ENCODE measurements at regions not wholly inside any gene's neighbourhood (a gene's known extent, or its start where the extent isn't known, plus 50 kb on each side); places are given as distances from the start of the nearest gene placed in this dataset.
"Not testable (repeated sequence)": the region's sequence is repeated elsewhere in the genome, so short reads cannot be mapped to it uniquely, and the experiment has no call there.

- TF ChIP-seq ZFX (IDR thresholded peaks at IDR 0.05) (no peak), CTCF (conservative IDR thresholded peaks at IDR 0.05) (no peak)
- no peak overlapping the region for H3K27ac ChIP-seq
Measured at GRCh38 chr5:36769129-36769770, 107.3 kb upstream of the NIPBL start.

GRCh38 chr5:36770125-36770524, 106.4 kb upstream of the NIPBL start:
- no peak for TF ChIP-seq CTCF (conservative IDR thresholded peaks at IDR 0.05)
- TF ChIP-seq ZFX (IDR thresholded peaks at IDR 0.05): no peak
- no peak overlapping the region for H3K27ac ChIP-seq

- TF ChIP-seq CTCF (conservative IDR thresholded peaks at IDR 0.05) (no peak), ZFX (IDR thresholded peaks at IDR 0.05) (no peak)
- H3K27ac ChIP-seq: no peak overlapping the region
Measured at GRCh38 chr5:36772276-36773140, 104.1 kb upstream of the NIPBL start.

GRCh38 chr5:36777105-36777757, 99.3 kb upstream of the NIPBL start:
- TF ChIP-seq CTCF (conservative IDR thresholded peaks at IDR 0.05): peak; percentile 68
- no peak for TF ChIP-seq ZFX (IDR thresholded peaks at IDR 0.05)
- H3K27ac ChIP-seq: no peak overlapping the region

GRCh38 chr5:36778336-36778735, 98.2 kb upstream of the NIPBL start:
- no peak overlapping the region for H3K27ac ChIP-seq
- TF ChIP-seq ZFX (IDR thresholded peaks at IDR 0.05) (no peak), CTCF (conservative IDR thresholded peaks at IDR 0.05) (no peak)

GRCh38 chr5:36782612-36783011, 94.0 kb upstream of the NIPBL start:
- H3K27ac ChIP-seq: not testable (repeated sequence)

GRCh38 chr5:36786448-36787012, 90.0 kb upstream of the NIPBL start:
- TF ChIP-seq ZFX (IDR thresholded peaks at IDR 0.05) (no peak), CTCF (conservative IDR thresholded peaks at IDR 0.05) (no peak)
- H3K27ac ChIP-seq: no peak overlapping the region

Data from C4-2B (cell line).